ENCODE measurements at regions not wholly inside any gene's neighbourhood (a gene's known extent, or its start where the extent isn't known, plus 50 kb on each side); places are given as distances from the start of the nearest gene placed in this dataset.

DNA sequence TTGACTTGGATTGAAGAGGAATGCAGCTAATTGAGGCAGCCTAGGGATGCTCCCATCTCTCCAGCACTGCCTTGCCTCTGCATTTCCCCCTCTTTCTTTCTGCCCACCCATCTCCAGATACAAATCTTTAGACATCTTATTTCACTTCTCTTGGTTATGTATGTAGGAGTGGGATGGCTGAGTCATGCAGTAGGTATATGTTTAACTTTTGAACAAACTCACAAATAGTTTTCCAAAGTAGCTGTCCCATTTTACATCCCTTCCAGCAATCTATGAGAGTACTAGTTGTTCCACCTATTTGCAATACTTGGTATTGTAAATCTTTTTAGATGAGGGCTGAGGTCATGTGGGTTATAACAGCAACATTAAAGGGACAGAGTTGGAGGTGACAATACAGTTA, 329.9 kb downstream of the DYSF start:
- ATAC-seq (no peak), DNase-seq (ENCODE audit: extremely low read depth in 1 of 4, low spot score in 3 of 4) (no peak), FAIRE-seq (no peak)
- Histone ChIP-seq H3K9me3 (replicated peaks; ENCODE audit: control insufficient read depth, insufficient read depth, low read depth, low read length) (no peaks in the 10 kb centered on the region), H3K4me1 (replicated peaks in 1 of 2; ENCODE audit: control insufficient read depth in 2 of 2, insufficient read depth in 2 of 2, low read length in 2 of 2) (peaks cover 0 to 4% of the 10 kb centered on the region in 2 experiments; a peak in 1 of 5 replicates), H3K27me3 (ENCODE audit: control insufficient read depth in 2 of 2, insufficient read depth in 2 of 2, low read length in 2 of 2) (peaks cover 13 to 31% of the 10 kb centered on the region in 2 experiments; a peak in 4 of 5 replicates), H4K20me1 (replicated peaks; ENCODE audit: control insufficient read depth, insufficient read depth, low read length) (no peaks in the 10 kb centered on the region; the same call in 1 of the 2 replicates), H3K79me2 (ENCODE audit: control insufficient read depth, insufficient read depth, low read length) (no peaks in the 10 kb centered on the region), H3K9ac (ENCODE audit: insufficient read depth in 1 of 2, low read depth in 2 of 2, low read length in 2 of 2) (no peak overlapping the region), H3K36me3 (ENCODE audit: control insufficient read depth, insufficient read depth, low read length) (no peaks in the 10 kb centered on the region), H3K27ac (ENCODE audit: extremely low read depth, low read depth, low read length) (no peak overlapping the region), H2AFZ (ENCODE audit: low read depth, low read length) (no peak overlapping the region), H3K9me1 (ENCODE audit: control insufficient read depth, insufficient read depth, low read length) (no peaks in the 10 kb centered on the region), H3K4me3 (no peak overlapping the region), H3K4me2 (ENCODE audit: insufficient read depth, low read length) (no peak overlapping the region)
- TF ChIP-seq, protein P1, sequence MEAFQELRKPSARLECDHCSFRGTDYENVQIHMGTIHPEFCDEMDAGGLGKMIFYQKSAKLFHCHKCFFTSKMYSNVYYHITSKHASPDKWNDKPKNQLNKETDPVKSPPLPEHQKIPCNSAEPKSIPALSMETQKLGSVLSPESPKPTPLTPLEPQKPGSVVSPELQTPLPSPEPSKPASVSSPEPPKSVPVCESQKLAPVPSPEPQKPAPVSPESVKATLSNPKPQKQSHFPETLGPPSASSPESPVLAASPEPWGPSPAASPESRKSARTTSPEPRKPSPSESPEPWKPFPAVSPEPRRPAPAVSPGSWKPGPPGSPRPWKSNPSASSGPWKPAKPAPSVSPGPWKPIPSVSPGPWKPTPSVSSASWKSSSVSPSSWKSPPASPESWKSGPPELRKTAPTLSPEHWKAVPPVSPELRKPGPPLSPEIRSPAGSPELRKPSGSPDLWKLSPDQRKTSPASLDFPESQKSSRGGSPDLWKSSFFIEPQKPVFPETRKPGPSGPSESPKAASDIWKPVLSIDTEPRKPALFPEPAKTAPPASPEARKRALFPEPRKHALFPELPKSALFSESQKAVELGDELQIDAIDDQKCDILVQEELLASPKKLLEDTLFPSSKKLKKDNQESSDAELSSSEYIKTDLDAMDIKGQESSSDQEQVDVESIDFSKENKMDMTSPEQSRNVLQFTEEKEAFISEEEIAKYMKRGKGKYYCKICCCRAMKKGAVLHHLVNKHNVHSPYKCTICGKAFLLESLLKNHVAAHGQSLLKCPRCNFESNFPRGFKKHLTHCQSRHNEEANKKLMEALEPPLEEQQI (IDR thresholded peaks at IDR 0.05): no peak
- TF ChIP-seq FIP1L1 (IDR thresholded peaks at IDR 0.05; ENCODE audit: low read depth, low read length, poor library complexity, severe bottlenecking) (no peak), ZNF766 (CRISPR knock-in tag; conservative IDR thresholded peaks at IDR 0.05) (no peak), SMAD4 (CRISPR knock-in tag; conservative IDR thresholded peaks at IDR 0.05) (no peak), RBM34 (IDR thresholded peaks at IDR 0.05; ENCODE audit: borderline replicate concordance, insufficient read depth, low read length) (no peak), ZNF79 (CRISPR knock-in tag; IDR thresholded peaks at IDR 0.05; ENCODE audit: low read depth) (no peak), JUN (IDR thresholded peaks at IDR 0.05; ENCODE audit: borderline replicate concordance, low read depth, low read length) (no peak), JUN (CRISPR knock-in tag; IDR thresholded peaks at IDR 0.05; ENCODE audit: borderline replicate concordance) (no peak), SMAD1 (IDR thresholded peaks at IDR 0.05; ENCODE audit: low read depth, low read length, partially characterized antibody) (no peak), RUNX1 (IDR thresholded peaks at IDR 0.05; ENCODE audit: low read depth) (no peak)
- ChIA-PET CTCF (ENCODE audit: low intra/inter-chr PET ratio) (no interaction called here), POLR2A (no interaction called here)
- no TSS peak for BruUV-seq (replicated peaks)
- in situ Hi-C loops (cut with MboI): no loop called here
- intact Hi-C loops (cut with micrococcal nuclease): no loop called here

All from K562 (cell line).